Spleen (tissue), 7 donors: ENCODE measurements at regions not wholly inside any gene's neighbourhood (a gene's known extent, or its start where the extent isn't known, plus 50 kb on each side); places are given as distances from the start of the nearest gene placed in this dataset.

Experiments
- POLR2A ChIP-seq, 3 donors: fragments of 450-650 bp; IDR thresholded peaks; one replicate each; pipeline ENCODE4 v1.5.1; 2017; ENCODE audit warnings: antibody characterized with exemption in 3 of 3, mild to moderate bottlenecking in 1 of 3
- TF ChIP-seq, protein P1 (sequence below), 11 experiments: fragments of 200-600 bp in 7 of 11; fragments of 450-650 bp in 4 of 11; sonication (generic) in 4 of 11; IDR thresholded peaks in 8 of 11; conservative IDR thresholded peaks in 3 of 11; 1 replicate in 7 of 11; 2 replicates in 4 of 11; pipeline versions ENCODE4 v1.4.0 to v1.8.0; 2016 to 2021; ENCODE audit warnings: antibody characterized with exemption in 11 of 11, inconsistent platforms in 4 of 11, mild to moderate bottlenecking in 1 of 11
- donor health status: DM: no; HTN: no; CAD: no; lungs with moderate emphysema.
- donor health status: DM: no; HTN: no; CAD: no.
- donor health status: DM: no; HTN: no; CAD: no.

DNA sequence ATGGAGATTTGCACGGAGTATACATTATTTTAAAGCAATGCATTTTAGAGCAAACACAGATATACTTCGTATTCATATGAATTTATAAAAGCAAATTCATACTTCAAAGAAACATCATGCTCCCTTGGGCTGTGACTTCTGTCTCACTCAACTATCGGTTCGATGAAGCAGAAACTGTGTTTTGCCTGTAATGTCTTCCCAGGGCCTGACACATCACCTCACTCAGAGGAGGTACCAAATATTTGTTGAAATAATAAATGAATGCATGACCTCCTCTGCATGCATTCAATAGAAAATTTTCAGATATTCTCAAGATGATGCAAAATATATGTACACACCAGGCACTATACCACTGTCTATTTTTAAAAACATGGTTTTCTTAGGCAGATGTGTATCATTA, 432.7 kb downstream of the EFNB2 start:
- TF ChIP-seq, protein P1, sequence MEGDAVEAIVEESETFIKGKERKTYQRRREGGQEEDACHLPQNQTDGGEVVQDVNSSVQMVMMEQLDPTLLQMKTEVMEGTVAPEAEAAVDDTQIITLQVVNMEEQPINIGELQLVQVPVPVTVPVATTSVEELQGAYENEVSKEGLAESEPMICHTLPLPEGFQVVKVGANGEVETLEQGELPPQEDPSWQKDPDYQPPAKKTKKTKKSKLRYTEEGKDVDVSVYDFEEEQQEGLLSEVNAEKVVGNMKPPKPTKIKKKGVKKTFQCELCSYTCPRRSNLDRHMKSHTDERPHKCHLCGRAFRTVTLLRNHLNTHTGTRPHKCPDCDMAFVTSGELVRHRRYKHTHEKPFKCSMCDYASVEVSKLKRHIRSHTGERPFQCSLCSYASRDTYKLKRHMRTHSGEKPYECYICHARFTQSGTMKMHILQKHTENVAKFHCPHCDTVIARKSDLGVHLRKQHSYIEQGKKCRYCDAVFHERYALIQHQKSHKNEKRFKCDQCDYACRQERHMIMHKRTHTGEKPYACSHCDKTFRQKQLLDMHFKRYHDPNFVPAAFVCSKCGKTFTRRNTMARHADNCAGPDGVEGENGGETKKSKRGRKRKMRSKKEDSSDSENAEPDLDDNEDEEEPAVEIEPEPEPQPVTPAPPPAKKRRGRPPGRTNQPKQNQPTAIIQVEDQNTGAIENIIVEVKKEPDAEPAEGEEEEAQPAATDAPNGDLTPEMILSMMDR (IDR thresholded peaks at IDR 0.05 in 8 of 11, conservative IDR thresholded peaks at IDR 0.05 in 3 of 11): no peak
- TF ChIP-seq POLR2A (IDR thresholded peaks at IDR 0.05): no peak
